GM03348 (cell line): ENCODE measurements at regions not wholly inside any gene's neighbourhood (a gene's known extent, or its start where the extent isn't known, plus 50 kb on each side); places are given as distances from the start of the nearest gene placed in this dataset.

Experiments
- DNase-seq: peaks from one replicate; pipeline ENCODE4 v3.0.0; 2012; ENCODE audit warnings: low spot score

GRCh38 chr1:38571726-38572125, 287.8 kb downstream of the RRAGC start:
- no peak for DNase-seq

- DNase-seq, result no peak
These were observed 289.0 kb downstream of the RRAGC start for GRCh38 chr1:38570657-38570975.

DNA sequence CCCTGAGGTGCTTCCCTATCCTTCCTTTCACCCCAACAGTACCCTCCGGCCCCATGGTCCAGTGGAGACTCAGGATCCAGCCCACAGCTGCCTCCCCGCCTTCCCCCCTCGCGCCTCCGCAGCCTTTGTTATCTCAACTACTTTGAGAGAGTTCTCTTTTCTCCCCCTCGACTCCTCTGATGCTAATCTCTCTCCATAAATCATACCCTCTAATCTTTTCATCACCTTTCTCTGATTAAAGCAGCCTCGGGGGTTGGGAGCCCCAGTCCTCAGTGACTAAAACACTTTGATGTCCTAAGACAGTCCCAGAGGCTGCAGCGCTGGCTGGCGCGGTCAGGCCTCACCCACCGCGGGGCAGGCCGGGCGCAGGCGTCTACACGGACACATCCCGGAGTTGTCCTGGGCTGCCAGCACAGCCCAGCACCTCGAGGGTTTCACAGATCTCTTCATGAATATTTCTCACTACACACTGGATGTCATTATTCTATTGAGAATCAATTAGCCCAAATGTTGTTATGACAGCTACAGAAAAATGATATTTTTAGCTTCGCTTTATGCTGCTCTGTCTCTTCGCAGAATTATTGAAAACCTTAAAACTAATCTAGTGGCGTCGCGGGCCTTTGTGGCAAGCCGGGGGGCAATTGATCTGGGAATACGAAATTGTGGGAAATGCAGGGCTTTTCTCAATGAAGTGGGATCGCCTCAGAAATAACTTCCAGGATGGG, 289.5 kb downstream of the RRAGC start:
- no peak for DNase-seq

DNA sequence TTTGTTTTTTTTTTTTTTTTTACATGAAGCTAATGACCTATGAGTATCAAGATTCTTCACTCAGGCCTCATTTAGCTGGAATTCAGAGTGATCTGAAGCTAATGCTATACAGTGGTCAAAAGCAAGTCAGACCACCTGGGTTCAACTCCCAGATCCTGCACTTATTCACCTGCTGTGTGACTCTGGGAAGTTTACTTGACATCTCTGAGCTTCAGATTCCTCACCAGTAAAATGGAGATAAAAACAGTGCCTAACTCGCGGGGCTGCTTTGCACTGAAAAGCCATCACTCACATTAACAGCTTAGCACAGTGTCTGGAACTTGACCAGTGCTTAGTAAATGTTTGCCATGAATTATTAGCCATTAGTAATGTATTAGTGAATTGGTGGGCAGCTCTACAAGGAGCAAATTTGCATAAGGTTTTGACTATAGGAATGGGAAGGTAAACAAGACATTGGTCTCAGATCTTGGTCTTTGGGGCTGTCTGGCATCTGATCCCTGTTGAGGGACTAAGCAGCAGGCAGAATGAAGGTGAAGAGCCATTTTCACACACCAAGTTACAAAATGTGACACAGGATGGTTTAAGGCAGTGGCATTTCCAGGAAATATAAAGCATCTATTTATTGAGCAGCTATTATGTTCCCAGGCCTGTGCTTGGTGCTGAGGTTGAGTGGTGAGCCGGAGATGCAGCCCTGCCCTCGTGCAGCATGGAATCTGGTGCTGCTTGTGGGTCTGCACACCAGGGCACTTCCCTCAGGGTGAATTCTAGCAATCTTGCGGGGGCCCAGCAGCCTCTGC, 291.3 kb downstream of the RRAGC start:
- no peak for DNase-seq

- no peak for DNase-seq
These were observed 292.2 kb downstream of the RRAGC start for GRCh38 chr1:38567401-38567800.

DNA sequence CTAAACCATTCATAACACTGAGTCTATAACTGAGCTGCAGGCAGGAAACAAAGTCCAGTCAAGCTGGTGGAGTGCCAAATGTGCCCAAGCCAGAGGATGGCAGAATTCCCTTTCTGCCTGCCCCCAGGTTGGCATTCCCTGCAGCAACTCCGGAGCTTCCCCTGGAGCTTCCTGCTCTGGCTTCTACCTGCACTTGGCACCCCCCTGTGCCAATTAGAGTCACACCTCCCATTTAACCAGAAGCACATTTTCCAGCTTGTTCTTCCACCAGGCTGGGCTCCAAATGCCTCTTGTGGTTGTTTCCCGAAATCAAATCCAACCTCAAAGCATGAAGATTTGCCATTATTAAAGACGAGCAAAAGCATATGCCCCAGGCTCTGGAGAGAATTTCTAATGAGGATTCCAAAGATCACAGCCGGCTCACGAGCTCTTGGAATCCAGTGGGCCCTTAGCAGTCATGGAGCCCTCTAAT, 294.5 kb downstream of the RRAGC start:
- no peak for DNase-seq

GRCh38 chr1:38563942-38564735, 295.4 kb downstream of the RRAGC start:
- DNase-seq, result no peak

- DNase-seq, result no peak
These were observed 297.8 kb downstream of the RRAGC start for GRCh38 chr1:38561725-38562124.

GRCh38 chr1:38561110-38561509, 298.5 kb downstream of the RRAGC start:
- DNase-seq, result no peak

DNA sequence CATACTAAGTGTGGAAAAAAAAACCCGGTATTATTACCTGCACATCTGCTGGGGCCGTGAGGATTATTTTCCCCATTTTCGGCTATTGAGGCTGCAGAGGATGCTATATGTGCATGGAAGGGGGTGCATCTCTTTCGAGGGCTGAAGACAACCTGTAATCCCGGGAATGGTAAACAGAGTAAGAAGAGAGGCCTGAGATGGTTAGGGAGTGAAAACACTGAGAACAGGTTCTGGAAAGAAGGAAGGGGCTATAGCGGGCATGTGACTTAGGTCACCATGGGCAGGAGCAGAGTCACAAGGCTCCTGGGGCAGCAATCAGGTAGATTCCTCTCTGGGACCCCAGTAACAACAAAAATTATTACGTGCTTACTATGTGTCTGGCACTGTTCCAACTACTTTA, 299.1 kb downstream of the RRAGC start:
- DNase-seq, result no peak

DNA sequence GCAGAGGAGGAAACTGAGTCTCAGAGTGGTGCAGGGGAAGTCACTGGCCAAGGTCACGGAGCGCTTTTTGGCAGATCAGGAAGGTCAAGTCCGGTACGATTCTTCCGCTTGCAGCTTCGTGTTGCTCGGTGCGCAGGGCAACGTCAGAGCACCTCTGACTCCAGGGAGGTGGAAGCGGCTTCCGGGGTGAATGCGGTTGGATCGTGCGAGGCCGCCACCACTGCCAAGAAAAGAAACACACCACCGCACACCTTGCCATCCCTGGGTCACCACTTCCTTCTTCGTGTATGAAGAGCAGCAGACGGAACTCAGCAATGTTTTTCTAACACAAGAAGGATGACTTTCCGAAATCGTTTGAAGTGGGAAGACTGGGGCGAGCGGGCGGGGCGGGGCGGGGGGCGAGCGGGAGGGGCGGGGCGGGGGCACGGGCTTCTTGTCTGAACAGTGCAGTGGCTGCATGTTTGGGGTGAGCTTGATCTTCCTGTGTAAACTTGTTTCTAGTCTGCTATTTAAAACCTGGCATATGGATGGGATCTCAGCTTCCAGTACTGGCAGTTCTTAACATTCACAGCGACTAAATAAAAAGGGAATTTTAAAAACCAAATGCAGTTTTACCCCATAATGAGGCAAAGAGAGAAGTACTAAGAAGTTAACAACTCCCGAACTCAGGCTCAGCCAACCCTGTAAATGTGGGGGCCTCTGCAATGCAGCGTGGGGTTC, 300.0 kb downstream of the RRAGC start:
- DNase-seq, result no peak

DNA sequence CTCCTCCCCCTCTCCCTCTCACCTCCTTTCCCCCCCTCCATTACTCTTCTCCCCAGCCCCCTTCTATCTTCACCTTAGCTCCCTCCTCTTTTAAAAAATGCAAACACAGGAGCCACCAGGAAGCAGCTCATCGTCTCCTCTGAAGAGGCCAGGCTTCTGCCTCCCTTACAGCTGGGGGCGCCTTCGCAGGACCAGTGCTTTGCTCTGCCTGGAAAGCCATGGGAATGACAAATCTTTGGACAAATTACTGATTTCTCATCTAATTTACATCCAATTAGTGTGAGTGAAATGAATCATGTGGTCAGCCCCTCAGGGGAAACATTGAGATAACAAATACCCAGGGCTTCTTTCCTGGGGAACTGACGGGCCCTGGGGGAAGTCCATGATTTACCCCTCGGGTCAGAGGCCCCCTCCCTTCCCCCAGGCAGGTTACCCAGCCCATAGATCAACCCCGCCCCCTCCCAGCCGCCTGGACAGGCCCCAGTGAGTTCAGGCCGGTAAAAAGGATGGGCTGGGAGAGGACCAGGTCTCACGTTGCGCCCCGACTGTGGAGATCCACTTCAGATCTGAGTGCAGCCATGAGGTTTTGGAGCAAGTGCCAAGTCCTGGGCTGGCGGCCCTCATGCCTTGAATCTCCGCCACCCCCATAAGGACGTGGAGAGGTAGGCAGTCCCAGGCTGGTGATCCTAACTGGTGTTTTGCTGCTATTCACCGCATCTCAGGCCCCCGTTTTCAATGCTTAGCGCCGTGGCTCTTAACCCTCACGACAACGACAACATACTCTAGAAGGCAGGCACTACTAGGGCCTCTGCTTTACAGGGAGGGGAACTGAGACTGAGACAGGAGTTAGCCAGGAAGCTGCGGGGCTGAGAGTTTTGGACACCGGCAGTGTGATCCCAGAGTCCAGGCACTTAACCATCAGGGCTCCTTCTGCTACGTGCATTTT, 300.8 kb downstream of the RRAGC start:
- no peak for DNase-seq

DNA sequence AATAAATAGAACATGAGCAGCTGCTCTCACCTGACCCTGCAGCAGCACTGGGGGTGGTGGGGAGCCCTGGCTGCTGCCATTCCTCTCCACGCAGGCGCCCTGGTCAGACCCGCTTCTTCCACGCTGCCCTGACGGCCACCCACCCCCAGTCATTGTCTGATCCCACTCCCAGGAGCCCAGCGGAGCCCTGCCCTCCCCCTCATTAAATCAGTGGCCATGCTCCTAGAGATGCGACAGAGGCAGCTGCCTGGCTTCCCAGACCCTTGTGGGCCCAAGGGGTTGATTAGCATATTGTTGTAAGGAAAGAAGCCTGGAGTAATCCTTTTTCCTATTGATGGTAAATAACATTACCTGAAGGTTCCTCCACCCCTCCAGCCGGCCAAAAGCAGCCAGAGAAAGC, 301.5 kb downstream of the RRAGC start:
- no peak for DNase-seq

DNA sequence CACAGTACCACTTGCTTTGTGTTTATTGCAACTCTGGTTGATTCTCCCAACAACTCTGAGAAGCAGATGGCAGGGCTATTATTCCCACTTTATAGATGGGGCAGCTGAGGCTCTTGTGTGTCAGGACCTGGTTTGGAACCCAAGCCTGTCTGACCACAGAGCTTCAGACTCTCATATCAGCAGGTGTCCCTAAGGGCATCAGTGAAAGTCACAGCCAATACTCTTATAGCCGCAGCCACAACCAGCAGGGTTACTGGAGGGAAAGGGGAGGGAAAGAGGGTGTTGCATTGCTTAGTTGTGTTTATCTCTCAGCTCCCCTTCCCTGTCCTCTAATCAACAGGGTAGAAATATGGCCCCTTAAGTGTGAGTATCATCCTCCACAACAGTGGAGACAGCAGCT, 304.0 kb downstream of the RRAGC start:
- no peak for DNase-seq

DNA sequence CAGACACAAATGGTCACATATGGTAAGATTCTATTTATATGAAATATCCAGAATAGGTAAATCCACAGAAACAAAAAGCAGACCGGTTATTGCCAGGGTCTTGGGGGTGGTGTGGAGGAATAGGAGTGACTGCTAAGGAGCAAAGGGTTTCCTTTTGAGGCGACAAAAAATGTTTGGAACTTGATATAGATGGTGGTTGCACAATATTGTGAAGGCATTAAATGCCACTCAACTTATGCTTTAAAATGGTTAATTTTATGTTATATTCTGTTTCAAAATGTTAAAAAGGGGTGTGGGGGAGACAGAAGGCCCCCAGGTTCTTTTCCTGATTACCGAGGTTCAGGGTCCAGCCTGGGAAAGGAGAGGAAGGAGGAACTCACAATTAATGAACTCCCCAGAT, 304.4 kb downstream of the RRAGC start:
- DNase-seq, result no peak

- DNase-seq, result no peak
These were observed 308.0 kb downstream of the RRAGC start for GRCh38 chr1:38551318-38552307.

DNA sequence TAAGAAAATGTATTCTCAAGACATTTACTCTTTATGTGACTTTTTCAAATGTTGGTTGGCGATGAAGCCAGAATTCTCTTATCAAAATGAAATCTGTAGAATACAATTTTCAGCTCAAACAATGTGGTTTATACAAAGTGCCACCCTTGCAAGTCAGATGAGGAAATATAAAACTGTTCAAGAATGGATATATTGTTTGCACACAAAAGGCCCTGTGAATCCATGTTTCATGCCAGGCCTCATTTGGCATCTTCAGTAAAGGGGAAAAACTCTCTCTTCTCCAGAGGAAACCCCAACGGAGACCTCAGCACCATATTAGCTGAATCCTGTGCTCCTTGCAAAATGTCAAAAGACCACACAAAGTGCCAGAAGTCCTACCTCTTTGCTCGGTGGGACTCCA, 310.4 kb downstream of the RRAGC start:
- no peak for DNase-seq

- no peak for DNase-seq
These were observed 312.3 kb downstream of the RRAGC start for GRCh38 chr1:38547321-38547720.

- no peak for DNase-seq
These were observed 312.9 kb downstream of the RRAGC start for GRCh38 chr1:38546636-38547035.

GRCh38 chr1:38541223-38541622, 318.3 kb downstream of the RRAGC start:
- no peak for DNase-seq
